SW480 (cell line): ENCODE measurements at regions not wholly inside any gene's neighbourhood (a gene's known extent, or its start where the extent isn't known, plus 50 kb on each side); places are given as distances from the start of the nearest gene placed in this dataset.

Experiments used
- DNase-seq: peaks from one replicate; pipeline ENCODE4 v3.0.0-alpha.2; 2016; ENCODE audit warnings: low spot score

GRCh38 chr7:136036336-136036735, 59.2 kb upstream of the MTPN start:
- DNase-seq: no peak

GRCh38 chr7:136034132-136034531, 57.0 kb upstream of the MTPN start:
- DNase-seq: no peak

- DNase-seq: no peak
Observed at GRCh38 chr7:136033413-136034031, 56.4 kb upstream of the MTPN start.

- no peak for DNase-seq
Observed at GRCh38 chr7:136030867-136031318, 53.7 kb upstream of the MTPN start.

GRCh38 chr7:136030330-136030729, 53.2 kb upstream of the MTPN start:
- DNase-seq: no peak

- DNase-seq: no peak
Observed at GRCh38 chr7:136027160-136027559, 50.0 kb upstream of the MTPN start.
